Hematopoietic multipotent progenitor cell treated with erythropoietin and hydrocortisone succinate and interleukin-3 and kit ligand, for 17 days (in vitro differentiated cells): ENCODE measurements at regions not wholly inside any gene's neighbourhood (a gene's known extent, or its start where the extent isn't known, plus 50 kb on each side); places are given as distances from the start of the nearest gene placed in this dataset.
"Not testable (repeated sequence)": the region's sequence is repeated elsewhere in the genome, so short reads cannot be mapped to it uniquely, and the experiment has no call there.

Experiments used
- DNase-seq: peaks from one replicate; pipeline ENCODE4 v3.0.0-alpha.2; 2015; ENCODE audit warnings: low spot score

- DNase-seq = no peak
These were observed 148.1 kb downstream of the TRIML1 start for GRCh38 chr4:188287169-188287894.

- no peak for DNase-seq
These were observed 150.4 kb downstream of the TRIML1 start for GRCh38 chr4:188289531-188290125.

- no peak for DNase-seq
These were observed 156.7 kb downstream of the TRIML1 start for GRCh38 chr4:188295899-188296298.

- no peak for DNase-seq
These were observed 157.1 kb downstream of the TRIML1 start for GRCh38 chr4:188296331-188296730.

- DNase-seq = no peak
These were observed 158.6 kb downstream of the TRIML1 start for GRCh38 chr4:188297873-188298272.

GRCh38 chr4:188299161-188299560 is 159.9 kb downstream of the TRIML1 start:
- DNase-seq = no peak

- no peak for DNase-seq
These were observed 161.1 kb downstream of the TRIML1 start for GRCh38 chr4:188300385-188300784.

- DNase-seq = no peak
These were observed 166.4 kb downstream of the TRIML1 start for GRCh38 chr4:188305690-188306089.

- no peak for DNase-seq
These were observed 168.3 kb downstream of the TRIML1 start for GRCh38 chr4:188307591-188307990.

GRCh38 chr4:188308142-188308541 is 168.9 kb downstream of the TRIML1 start:
- DNase-seq = no peak

- DNase-seq = no peak
These were observed 177.2 kb downstream of the TRIML1 start for GRCh38 chr4:188316391-188316790.

GRCh38 chr4:188328966-188329365 is 189.7 kb downstream of the TRIML1 start:
- DNase-seq = no peak

- DNase-seq = no peak
These were observed 190.3 kb downstream of the TRIML1 start for GRCh38 chr4:188329521-188329920.

GRCh38 chr4:188332265-188332664 is 193.0 kb downstream of the TRIML1 start:
- no peak for DNase-seq

- no peak for DNase-seq
These were observed 197.7 kb downstream of the TRIML1 start for GRCh38 chr4:188336891-188337290.

GRCh38 chr4:188341428-188341827 is 202.2 kb downstream of the TRIML1 start:
- no peak for DNase-seq

GRCh38 chr4:188346171-188346809 is 207.0 kb downstream of the TRIML1 start:
- no peak for DNase-seq

GRCh38 chr4:188347339-188347738 is 208.1 kb downstream of the TRIML1 start:
- DNase-seq = no peak

GRCh38 chr4:188349569-188349968 is 210.3 kb downstream of the TRIML1 start:
- not testable (repeated sequence) for DNase-seq

- no peak for DNase-seq
These were observed 224.0 kb downstream of the TRIML1 start for GRCh38 chr4:188363196-188363595.

GRCh38 chr4:188370777-188371176 is 231.5 kb downstream of the TRIML1 start:
- no peak for DNase-seq

GRCh38 chr4:188372058-188372457 is 232.8 kb downstream of the TRIML1 start:
- DNase-seq = no peak

GRCh38 chr4:188372829-188373228 is 233.6 kb downstream of the TRIML1 start:
- no peak for DNase-seq
